ENCODE measurements at regions not wholly inside any gene's neighbourhood (a gene's known extent, or its start where the extent isn't known, plus 50 kb on each side); places are given as distances from the start of the nearest gene placed in this dataset.
"Not testable (repeated sequence)": the region's sequence is repeated elsewhere in the genome, so short reads cannot be mapped to it uniquely, and the experiment has no call there.

DNA sequence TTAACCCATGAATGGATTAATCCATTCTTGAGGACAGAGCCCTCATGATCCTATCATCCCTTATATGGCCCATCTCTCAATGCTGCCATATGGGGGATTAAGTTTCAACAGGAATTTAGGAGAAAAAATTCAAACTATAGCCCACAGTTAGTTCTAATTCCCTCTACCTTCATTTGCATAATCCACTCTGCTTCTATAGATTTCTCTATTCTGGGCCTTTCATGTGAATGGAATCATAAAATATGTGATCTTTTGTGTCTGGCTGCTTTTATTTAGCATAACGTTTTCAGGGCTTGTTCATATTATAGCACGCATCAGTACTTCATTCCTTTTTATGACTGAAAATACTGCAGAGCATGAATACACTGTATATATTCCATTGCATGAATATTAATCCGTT lies 55.4 kb downstream of the CTSL start:
- DNase-seq, result no peak

DNA sequence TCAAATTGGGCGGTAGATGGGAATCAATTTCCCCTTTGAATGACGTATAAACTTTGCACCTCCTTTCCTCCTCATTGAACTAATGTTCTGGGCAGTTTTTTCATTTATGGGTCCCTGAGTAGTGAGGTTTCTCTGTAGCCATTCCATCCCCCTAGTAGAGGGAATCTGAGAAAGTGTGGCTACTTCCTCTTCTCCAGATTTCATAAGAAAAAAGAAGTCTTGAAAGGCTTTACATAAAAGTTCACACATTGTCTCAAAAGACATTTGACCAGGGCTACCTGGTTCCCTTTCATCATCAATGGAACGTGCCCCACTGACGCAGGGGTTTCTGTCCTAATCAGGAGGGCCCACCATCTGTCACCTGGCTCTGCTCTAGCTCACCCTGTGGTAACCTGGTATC lies 57.3 kb downstream of the CTSL start:
- DNase-seq, result no peak

DNA sequence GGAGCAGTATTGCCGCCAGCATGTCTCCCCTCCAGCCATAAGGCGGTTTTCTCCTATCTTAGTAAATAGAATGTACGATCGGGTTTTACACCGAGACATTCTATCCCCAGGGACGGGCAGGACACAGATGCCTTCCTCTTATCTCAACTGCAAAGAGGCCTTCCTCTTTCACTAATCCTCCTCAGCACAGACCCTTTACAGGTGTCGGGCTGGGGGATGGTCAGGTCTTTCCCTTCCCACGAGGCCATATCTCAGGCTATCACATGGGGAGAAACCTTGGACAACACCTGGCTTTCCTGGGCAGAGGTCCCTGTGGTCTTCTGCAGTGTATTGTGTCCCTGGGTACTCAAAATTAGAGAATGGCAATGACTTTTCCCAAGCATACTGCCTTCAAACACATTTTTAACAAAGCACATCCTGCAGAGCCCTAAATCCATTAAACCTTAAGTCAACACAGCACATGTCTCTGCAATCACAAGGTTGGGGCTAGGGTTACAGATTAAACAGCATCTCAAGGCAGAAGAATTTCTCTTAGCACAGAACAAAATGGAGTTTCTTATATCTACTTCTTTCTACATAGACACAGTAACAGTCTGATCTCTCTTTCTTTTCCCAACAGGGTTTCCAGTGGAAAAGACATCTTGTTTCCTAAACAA lies 59.5 kb downstream of the CTSL start:
- DNase-seq, result not testable (repeated sequence)

DNA sequence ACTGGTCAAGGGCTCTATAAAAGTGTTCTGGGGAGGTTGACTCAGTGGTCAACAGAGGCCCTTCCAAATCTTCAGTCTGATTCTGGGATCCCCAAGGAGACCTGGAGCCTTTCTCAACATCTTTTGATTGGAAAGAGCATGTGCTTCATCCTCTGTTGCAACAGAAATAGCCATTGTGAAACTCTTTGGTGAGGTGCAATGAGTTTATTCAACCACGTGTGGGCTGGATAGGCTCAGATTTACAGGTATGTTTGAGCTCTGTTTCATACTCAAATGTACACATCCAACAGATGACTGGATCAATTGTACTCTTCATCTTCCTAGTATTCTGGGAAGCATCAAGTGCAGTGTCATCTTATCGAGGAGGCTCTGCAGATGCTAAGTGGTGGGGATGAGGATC lies 60.5 kb downstream of the CTSL start:
- DNase-seq, result no peak

DNA sequence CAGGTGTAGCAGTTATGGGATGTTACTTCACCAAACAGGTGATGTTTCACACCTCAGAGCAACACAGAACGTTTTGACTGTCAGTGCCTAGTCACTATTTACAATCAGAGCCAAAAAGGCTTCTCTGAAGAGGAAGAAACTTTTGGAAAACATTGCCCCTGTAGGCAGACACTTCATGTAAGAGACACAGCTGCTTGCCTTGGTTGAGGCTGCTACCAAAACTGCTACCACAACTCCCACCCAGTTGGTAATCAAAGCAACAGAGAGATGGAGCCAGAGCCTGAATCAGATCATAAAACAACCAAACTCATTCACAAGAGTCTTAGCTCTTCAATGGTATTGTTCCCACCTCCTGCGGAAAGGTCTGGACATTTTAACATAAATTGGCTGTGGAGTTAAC lies 61.0 kb downstream of the CTSL start:
- DNase-seq, result no peak

DNA sequence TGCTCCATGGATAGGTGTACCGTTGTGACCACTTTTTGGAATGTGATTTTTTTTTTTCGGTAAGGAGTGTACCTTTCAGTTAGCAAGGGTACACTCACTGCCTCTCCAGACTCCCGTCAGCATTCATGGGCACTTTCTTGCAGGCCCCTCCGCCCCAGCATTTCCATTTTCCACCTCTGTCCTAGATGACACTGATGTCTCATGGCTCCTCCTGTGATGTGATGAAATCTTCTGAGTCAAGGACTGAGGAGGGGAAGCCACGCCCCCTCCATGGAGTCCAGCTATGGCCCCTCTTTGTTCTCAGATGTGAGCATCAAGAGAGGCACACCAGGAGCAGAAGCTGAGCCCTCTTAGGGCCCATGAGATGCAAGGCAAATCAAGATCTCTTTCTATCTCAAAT lies 61.8 kb downstream of the CTSL start:
- no peak for DNase-seq

DNA sequence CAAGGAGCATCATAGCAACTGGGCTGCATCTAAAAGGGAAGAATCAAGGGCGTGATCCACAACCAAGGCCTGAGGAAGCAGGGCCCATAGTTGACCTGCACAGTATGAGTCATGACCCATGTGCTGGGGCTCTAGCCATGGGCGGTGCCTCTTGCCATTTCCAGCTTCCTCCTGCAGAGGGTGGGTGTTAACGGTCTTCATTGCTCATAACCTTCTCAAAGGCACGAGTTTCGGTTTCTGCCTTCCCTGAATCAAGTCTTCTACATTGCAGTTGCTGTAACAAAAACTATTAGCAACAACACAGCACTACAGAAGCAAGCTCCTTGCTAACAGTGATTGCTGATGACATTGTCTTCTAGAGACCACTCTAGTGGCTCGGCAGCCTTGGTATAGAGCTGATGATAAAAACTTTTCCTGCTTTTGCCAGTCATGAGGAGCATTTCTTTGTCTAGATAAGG lies 66.9 kb downstream of the CTSL start:
- DNase-seq, result peak; percentile 53 to 65

DNA sequence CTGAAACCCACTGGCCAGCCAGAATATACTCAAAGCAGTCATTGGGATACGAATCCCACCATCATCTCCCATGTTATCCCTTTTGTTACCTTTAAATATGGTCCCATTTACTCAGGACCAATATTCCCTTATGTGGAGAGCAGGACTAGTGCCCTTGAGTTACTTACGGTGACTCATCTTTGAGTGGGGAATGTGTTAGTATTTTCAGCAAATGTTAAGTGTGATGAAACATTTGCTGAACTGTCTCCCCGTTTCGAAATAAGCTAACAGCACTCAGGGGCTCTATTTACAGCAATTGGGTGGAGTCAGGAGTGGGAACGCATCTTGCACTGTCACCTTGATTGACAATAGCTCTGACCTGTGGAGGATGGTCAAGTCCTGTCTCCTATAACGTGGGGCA lies 67.4 kb downstream of the CTSL start:
- DNase-seq, result no peak

DNA sequence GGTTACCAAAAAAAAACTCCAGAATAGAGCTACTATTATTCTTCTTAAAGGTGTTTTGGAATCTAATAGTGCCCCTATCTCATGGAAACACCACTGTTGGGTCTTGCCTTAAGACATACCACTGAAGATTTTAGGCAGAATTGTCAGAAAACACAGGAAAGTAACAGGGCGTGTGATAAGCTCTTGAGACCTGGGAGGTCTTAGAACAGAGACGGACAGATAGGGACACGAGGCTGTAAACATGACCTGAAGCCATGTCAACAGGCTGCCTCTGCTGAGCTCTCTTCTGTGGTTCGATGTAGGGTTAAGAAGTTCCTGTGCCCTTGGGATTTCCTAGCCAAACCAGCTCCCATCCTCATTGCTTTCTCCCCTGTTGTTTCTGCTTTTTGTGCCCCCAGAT lies 69.3 kb downstream of the CTSL start:
- no peak for DNase-seq

DNA sequence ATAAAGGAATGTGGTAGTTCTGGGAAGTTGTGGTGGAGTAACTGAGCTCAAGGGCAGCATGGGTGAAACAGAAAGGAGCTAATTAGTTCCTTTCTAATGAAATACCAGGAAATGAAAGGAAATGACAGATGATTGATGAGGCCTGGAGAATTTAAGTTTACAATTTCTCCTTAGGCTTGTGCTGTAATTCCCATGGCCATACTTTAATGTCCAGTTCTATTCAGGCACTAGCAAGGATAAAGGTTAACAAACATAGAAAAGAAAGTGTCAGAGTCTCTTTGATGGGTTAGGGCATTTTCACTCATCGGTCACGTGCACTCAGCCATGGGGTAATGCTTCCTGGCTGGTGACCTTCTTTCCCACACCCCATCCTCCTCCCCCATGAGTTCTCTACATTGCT lies 70.3 kb downstream of the CTSL start:
- DNase-seq, result no peak

DNA sequence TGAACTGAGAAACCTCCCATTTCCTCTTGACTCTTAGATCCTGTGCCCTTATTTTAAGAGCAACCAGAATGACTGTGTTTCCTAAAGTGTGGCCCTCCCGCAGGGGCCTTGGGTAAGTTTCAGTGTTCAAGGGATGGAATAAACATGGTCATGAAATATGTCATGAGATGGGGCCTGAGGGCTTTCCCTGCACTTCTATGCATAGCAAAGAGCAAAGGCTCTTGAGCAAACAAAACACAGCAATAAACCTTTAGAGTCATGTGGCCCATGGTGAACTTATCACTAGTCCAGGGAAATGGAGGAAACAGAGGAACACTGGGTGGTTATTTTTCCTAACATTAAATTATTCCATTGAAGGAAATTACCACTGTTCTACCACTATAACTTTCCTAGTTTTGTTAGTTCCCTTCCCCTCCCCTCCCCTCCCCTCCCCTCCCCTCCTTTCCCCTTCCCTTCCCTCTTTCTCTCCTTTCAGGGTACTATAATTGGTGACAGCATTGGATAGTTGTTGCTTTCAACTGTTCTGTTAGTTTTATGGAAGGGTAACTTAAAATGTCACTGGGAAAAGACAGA lies 72.4 kb downstream of the CTSL start:
- DNase-seq, result no peak

DNA sequence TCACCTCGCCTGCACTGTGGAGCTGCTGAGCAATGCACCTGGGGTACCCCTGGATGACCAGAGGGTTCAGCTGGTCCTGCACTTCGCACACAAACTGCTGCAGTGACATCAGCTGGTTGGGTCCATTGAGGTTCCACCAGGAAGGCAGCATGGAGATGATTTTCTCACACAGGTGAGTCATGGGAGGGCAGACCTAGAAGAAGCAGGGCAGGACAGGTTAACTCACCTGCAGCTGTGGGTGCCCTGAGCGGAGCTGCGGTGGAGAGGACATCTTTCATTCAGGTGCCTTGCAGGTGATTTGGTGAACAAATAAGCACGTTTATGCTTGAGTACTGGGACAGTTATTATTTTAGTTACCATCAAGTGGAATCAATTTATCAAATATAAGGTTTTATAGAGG lies 73.6 kb downstream of the CTSL start:
- DNase-seq, result no peak

DNA sequence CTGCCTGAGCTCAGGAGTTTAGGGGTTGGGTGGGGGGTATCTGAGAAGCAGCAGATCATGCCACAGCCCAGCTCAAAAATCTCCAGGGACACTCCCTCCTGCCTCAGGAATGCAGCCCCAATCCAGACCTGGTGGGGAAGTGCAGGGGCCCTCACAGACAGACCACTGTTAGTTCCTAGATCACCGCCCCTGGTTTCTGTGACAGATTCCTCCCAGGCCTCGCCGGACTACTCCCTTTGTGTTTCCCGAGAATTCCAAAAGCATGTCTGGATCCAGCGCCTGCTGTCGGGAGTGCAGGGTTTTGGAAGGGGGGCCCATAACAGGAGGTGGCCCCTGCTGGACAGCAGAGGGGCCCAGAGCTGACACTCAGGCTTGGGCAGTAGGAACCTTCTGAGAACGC lies 74.5 kb downstream of the CTSL start:
- DNase-seq, result no peak

DNA sequence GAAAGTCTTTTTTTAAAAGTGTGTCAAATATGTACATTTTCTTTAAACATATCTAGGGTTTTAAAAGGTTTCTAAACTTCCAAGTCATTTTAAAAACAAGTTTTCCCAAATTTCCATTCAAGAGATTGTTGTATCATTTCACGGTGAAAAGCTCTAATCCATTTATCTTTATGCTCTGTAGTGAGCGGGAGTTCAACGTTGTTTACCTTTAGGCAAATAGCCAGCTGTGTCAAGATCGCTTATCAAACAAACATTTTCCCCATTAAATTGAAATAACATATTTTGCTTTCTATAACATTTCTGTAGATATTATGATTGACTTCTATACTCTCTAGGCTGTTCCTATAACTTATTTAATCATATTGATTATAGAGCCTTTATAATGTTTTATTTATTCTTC lies 75.1 kb downstream of the CTSL start:
- DNase-seq, result no peak

DNA sequence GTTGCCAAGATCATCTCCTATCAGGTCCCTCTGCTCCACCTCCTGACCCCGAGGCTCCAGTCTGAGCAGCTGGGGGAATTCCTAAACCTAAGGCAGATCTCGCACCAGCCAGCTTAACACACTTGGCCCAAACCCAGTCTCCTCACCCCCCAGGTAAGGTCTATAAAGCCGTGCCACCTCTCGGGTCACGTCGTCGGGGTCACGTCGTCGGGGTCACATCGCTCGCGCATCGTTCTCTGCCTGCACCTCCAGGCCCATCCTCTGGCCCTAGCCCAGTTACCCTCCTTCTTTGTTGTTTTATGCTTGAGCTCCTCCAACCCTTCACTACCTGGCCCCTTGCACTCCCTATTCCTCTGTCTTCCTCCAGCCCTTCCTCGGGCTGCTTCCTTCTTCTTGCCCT lies 77.2 kb downstream of the CTSL start:
- no peak for DNase-seq

DNA sequence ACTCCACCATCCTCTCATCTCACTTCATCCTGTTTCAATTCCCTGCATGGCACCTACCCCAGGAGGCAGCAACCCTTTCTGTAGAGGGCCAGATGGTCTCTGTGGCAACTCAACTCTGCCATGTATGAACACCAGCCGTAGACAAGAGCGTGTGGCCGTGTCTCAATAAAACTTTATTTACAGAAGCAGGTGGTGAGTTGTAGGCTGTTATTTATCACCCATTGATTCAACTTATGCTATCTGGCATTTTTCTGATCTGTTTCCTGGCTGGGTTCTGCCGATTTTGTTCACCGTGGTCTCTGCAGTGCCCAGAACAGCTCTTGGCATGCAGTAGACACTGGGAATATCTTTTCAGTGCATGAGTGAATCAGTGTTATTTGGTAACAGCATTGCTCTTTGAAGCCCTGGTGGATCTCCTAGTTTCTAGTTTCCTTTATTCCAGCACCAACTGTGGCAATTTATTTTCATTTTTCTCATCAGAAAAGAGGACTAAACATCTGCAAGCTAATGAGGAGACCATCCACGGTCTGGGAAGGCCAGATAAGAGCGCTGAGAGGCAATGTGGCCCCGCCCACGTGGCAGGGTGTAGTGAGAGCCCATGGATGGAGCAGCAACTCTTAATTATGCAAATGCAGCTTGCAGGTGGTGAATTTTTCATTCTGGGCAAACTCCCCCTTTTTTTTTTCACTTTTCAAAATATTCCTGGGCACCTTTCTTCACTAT lies 77.9 kb downstream of the CTSL start:
- DNase-seq, result no peak

DNA sequence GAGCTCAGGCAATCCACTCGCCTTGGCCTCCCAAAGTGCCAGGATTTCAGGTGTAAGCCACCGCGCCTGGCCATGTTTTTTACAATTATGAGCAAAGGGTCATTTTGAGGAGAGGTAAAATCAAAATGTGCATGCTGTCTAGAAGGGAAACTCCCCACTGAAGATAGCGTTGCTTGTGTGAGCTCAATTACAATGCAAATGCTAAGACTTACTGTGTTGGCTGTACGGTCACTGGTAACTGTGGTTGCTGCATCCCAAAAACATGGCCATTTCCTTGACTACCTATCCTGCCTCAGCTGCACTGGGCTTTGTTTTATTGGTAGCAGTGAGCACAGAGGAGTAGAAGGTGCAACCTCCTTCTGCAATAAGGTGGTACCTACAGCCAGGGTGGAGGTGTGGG lies 77.4 kb upstream of the SPATA31E1 start:
- no peak for DNase-seq

DNA sequence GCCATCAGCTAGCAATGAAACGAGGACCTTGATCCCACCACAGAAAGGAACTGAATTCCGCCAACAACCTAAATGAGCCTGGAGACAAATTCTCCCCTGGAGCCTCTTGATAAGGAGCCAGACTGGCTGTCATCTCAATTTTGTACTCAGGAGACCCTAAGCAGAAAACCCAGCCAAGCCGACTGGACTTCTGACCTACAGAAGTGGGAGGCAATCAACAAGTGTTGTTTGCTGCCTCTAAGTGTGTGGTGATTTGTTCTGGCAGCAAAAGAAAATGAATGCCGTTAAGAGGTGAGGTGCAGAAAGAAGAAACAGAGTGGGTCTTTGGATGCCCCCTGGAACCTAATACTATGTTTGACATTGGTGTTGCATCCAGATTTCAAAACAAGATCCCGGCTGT lies 72.7 kb upstream of the SPATA31E1 start:
- DNase-seq, result no peak

DNA sequence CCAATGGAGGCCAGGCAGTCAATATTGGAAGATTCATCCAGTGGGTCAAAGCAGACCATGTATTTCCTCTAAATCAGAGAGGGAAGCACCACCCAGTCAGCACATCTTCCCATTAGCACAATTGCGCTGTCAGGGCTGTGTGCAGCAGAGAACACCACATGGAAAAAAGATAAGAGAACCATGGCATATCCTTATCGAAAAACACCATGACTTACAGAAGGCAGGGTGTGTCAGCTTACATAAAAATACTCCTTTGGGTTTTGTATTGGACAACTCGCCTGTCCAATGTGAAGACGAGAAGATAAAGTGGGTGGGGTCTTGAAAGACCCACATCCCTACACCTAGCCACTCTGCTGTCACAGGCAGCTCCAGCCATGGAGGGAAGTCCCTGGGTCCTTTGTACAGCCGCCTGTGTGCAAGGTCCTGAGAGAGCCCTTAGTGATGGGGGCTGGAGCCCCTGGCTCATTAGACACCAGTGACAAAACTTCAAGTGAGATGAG lies 71.9 kb upstream of the SPATA31E1 start:
- DNase-seq, result no peak

DNA sequence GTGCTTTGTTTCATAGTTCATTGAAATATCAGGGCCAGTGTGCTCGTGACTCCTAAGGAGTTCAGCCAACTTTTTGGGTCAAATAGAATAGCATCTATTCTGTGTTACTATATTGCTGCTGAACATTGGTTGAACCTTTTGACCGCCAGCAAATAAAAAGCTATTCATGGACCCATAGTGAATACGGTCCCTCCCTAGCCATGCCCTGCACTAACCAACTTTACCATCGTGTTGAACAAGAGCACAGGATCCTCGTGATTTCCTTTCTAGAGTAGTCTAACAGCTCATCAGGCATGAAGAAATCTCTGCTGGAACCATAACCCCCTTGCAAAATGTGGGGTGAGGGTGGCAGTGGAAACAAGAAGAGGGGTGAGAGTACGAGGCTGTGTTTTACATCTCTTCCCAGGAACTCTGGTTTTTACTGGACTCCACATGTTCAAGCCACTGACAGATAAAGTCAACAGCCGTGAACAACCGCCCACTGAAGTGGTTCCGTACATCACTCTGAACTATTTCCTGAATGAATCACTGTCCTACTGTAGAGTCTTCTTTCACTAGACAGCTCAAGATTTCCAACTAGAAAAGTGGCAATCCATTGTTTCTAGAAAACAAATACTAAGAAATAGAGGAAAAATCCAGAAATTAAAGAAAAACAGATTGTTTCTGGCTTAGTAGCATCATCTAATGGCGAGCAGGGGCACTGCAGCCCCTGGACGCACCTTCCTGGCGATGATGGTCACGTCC lies 70.1 kb upstream of the SPATA31E1 start:
- DNase-seq, result peak; percentile 43 to 50

DNA sequence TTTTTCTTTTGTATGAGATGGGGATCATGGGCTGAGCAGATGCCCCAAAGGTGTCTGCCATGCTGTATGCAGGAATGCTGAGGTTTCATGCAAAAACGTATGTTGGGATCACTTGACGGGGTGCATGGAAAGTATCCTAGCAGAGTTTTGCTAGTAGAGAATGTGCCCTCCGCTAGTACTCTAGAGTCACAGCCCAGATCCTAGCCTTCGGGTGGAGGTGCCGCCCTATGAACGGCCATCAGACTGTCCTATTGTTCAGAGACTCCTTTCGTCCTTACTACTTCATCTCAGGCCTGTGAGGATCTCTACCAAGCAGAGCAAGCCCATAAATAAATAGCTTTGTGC lies 69.6 kb upstream of the SPATA31E1 start:
- DNase-seq, result no peak

DNA sequence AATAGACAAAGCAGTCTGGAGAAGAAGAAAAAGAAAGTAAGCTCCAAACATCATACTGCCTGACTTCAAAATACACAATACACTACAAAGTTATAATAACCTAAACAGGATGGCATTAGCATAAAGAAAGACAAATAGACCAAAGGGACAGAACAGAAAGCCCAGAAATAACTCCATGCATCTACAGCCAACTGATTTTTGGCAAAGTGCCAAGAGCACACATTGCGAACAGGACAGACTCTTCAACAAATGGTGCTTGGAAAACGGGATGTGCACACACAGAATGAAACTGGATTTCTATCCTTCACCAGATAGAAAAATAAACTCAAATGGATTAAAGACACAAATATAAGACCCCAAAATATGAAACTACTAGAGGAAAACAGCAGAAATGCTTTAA lies 66.6 kb upstream of the SPATA31E1 start:
- no peak for DNase-seq

DNA sequence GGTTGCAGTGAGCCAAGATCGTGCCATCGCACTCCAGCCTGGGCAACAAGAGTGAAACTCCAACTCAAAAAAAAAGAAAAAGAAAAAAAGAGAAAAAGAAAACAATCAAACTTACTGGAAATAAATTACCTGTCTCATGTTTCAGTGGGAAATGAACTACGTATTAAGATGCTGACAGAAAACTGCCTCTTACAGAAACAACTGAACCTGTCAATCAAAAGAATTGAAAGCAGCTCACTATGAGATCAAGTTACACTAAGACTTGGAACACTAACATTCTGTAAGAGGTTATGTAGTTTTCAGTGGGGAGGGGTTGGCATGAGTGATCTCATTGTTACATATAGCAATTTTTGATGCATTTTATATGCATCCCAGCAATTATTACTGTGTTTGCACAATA lies 64.4 kb upstream of the SPATA31E1 start:
- DNase-seq, result no peak

Measured in activated CD4-positive, alpha-beta T cell treated with anti-CD3 and anti-CD28 coated beads, Interleukin-2, amount 50 U/mL, for 48 hours (primary cell).